HFFc6 (cell line): ENCODE measurements at regions not wholly inside any gene's neighbourhood (a gene's known extent, or its start where the extent isn't known, plus 50 kb on each side); places are given as distances from the start of the nearest gene placed in this dataset.

ENCODE experiments used
- DNase-seq: peaks from one replicate; pipeline ENCODE4 v3.0.0-alpha.2; 2018
- H3K27ac Mint-ChIP-seq: 2 replicates; pipeline ENCODE4 v1.8.0; 2020; ENCODE audit warnings: mild to moderate bottlenecking, mixed read lengths
- H3K27me3 Mint-ChIP-seq: 2 replicates; pipeline ENCODE4 v1.8.0; 2021; ENCODE audit warnings: mild to moderate bottlenecking, moderate library complexity, mixed read lengths; ENCODE audit not compliant: insufficient read depth
- H3K36me3 Mint-ChIP-seq: 2 replicates; pipeline ENCODE4 v1.8.0; 2021; ENCODE audit warnings: low read depth, mixed read lengths
- H3K4me1 Mint-ChIP-seq: 2 replicates; pipeline ENCODE4 v1.8.0; 2020; ENCODE audit warnings: low read depth, mixed read lengths
- H3K4me3 Mint-ChIP-seq: 2 replicates; pipeline ENCODE4 v1.8.0; 2020; ENCODE audit warnings: mild to moderate bottlenecking, moderate library complexity, mixed read lengths
- H3K9me3 Mint-ChIP-seq: 2 replicates; pipeline ENCODE4 v1.8.0; 2020; ENCODE audit warnings: mild to moderate bottlenecking, mixed read lengths
- CTCF ChIP-seq: fragments of 200-600 bp; sonication (generic); IDR thresholded peaks from 2 replicates; pipeline ENCODE4 v1.5.0; 2021; ENCODE audit warnings: antibody characterized with exemption, mild to moderate bottlenecking

- H3K4me3 Mint-ChIP-seq = no peak overlapping the region
- no peak for DNase-seq
- peaks cover 27% of the 10 kb centered on the region for H3K4me1 Mint-ChIP-seq
- H3K9me3 Mint-ChIP-seq = no peaks in the 10 kb centered on the region
- no peaks in the 10 kb centered on the region for H3K36me3 Mint-ChIP-seq
- peaks cover 3% of the 10 kb centered on the region; the same call in 1 of the 2 replicates for H3K27me3 Mint-ChIP-seq
- no peak for TF ChIP-seq CTCF
- no peak overlapping the region for H3K27ac Mint-ChIP-seq
Measured at GRCh38 chr9:115522912-115523311, 405.0 kb upstream of the TNC start.

- Mint-ChIP-seq H3K9me3 (no peaks in the 10 kb centered on the region), H3K36me3 (no peaks in the 10 kb centered on the region), H3K4me3 (peak overlapping the region; percentile 38; the same call in 1 of the 2 replicates), H3K4me1 (peaks cover 13% of the 10 kb centered on the region), H3K27ac (no peak overlapping the region), H3K27me3 (peaks cover 3% of the 10 kb centered on the region; the same call in 1 of the 2 replicates)
- DNase-seq = peak; percentile 57
- peak; percentile 94 for TF ChIP-seq CTCF
Measured at GRCh38 chr9:115524453-115525059, 406.6 kb upstream of the TNC start.

- Mint-ChIP-seq H3K4me3 (no peak overlapping the region), H3K27ac (no peak overlapping the region), H3K27me3 (peaks cover 3% of the 10 kb centered on the region; the same call in 1 of the 2 replicates), H3K4me1 (peaks cover 13% of the 10 kb centered on the region), H3K36me3 (no peaks in the 10 kb centered on the region), H3K9me3 (no peaks in the 10 kb centered on the region)
- no peak for TF ChIP-seq CTCF
- no peak for DNase-seq
Measured at GRCh38 chr9:115525111-115526058, 407.4 kb upstream of the TNC start.

GRCh38 chr9:115531410-115532125 is 413.6 kb upstream of the TNC start:
- no peak for TF ChIP-seq CTCF
- no peaks in the 10 kb centered on the region for H3K27me3 Mint-ChIP-seq
- peak; percentile 78 for DNase-seq
- H3K36me3 Mint-ChIP-seq = no peaks in the 10 kb centered on the region
- peak overlapping the region; percentile 52 for H3K27ac Mint-ChIP-seq
- peaks cover 22% of the 10 kb centered on the region for H3K4me1 Mint-ChIP-seq
- no peak overlapping the region for H3K4me3 Mint-ChIP-seq
- H3K9me3 Mint-ChIP-seq = no peaks in the 10 kb centered on the region

GRCh38 chr9:115533511-115533910 is 415.6 kb upstream of the TNC start:
- H3K9me3 Mint-ChIP-seq = no peaks in the 10 kb centered on the region
- H3K36me3 Mint-ChIP-seq = no peaks in the 10 kb centered on the region
- DNase-seq = no peak

More at GRCh38 chr9:115533511-115533910, 415.6 kb upstream of the TNC start:
- TF ChIP-seq CTCF = no peak
- H3K27ac Mint-ChIP-seq = no peak overlapping the region
- no peak overlapping the region for H3K4me3 Mint-ChIP-seq
- H3K4me1 Mint-ChIP-seq = peaks cover 17% of the 10 kb centered on the region
- H3K27me3 Mint-ChIP-seq = peaks cover 2% of the 10 kb centered on the region; the same call in 1 of the 2 replicates
